Gastroesophageal sphincter (tissue), 3 donors: ENCODE measurements at regions not wholly inside any gene's neighbourhood (a gene's known extent, or its start where the extent isn't known, plus 50 kb on each side); places are given as distances from the start of the nearest gene placed in this dataset.

ENCODE experiments used
- CTCF ChIP-seq, 4 experiments: fragments of 200-600 bp in 2 of 4; fragments of 450-650 bp in 2 of 4; sonication (generic) in 1 of 4; IDR thresholded peaks; one replicate each; pipeline ENCODE4 v1.5.1; 2017 to 2019; ENCODE audit warnings: antibody characterized with exemption in 4 of 4, mild to moderate bottlenecking in 2 of 4, moderate library complexity in 2 of 4
- EP300 ChIP-seq: sonication (generic); formaldehyde crosslinking; IDR thresholded peaks from one replicate; pipeline ENCODE4 v1.6.1; 2017; ENCODE audit warnings: antibody characterized with exemption, mild to moderate bottlenecking
- POLR2A ChIP-seq, 2 donors: fragments of 450-650 bp; IDR thresholded peaks; one replicate each; pipeline ENCODE4 v1.6.1; 2017; ENCODE audit warnings: antibody characterized with exemption in 2 of 2, mild to moderate bottlenecking in 2 of 2, moderate library complexity in 1 of 2

GRCh38 chr5:125257057-125257972 is 510.9 kb upstream of the ZNF608 start:
- TF ChIP-seq CTCF (IDR thresholded peaks at IDR 0.05) (no peak), POLR2A (IDR thresholded peaks at IDR 0.05) (no peak), EP300 (no peak)
